Fibroblast of pulmonary artery (primary cell): ENCODE measurements at regions not wholly inside any gene's neighbourhood (a gene's known extent, or its start where the extent isn't known, plus 50 kb on each side); places are given as distances from the start of the nearest gene placed in this dataset.

ENCODE experiments used
- DNase-seq: peaks from one replicate; pipeline ENCODE4 v3.0.0-alpha.2; 2010; ENCODE audit warnings: low read depth
- H3K4me3 ChIP-seq: replicated peaks from 2 replicates; pipeline ENCODE4 v1.5.1; 2011; ENCODE audit warnings: low read depth, mild to moderate bottlenecking, control low read depth, low read length, moderate library complexity
- CTCF ChIP-seq: IDR thresholded peaks from 2 replicates; pipeline ENCODE4 v1.5.1; 2011; ENCODE audit warnings: mild to moderate bottlenecking, control low read depth, low read length, inconsistent platforms; ENCODE audit errors: missing control alignments

GRCh38 chr2:240291337-240292034, 144.0 kb upstream of the GPC1 start:
- no peak for DNase-seq
- no peak overlapping the region for H3K4me3 ChIP-seq
- no peak for TF ChIP-seq CTCF

DNA sequence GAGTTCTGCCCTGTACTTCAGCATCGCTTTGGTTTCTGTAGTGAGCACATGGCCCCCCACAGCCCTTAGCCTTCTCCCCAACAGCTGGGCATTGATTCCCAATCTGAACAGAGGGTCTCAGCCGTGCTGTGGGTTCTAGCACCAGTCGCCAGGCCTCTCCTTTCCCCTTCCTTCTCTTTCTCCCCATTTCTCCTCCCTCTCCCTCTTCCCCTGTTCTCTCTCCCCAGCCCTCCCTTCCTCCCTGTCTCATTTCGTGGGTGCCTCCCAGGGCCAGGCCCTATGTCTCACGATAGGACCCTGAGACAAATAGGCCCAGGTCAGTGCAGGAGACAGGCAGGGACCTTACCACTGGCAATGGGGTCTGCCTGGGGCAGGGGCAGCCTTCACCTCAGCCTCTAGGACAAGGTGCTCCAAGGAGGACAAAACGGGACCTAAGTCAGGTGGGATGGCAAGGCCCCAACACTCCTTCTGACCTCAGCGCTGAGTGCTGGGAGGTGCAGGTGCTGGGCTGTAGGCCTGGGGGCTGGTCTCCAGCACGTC, 143.4 kb upstream of the GPC1 start:
- no peak for DNase-seq
- no peak overlapping the region for H3K4me3 ChIP-seq
- TF ChIP-seq CTCF = no peak

- no peak for DNase-seq
- no peak for TF ChIP-seq CTCF
- H3K4me3 ChIP-seq = no peak overlapping the region
Measured at GRCh38 chr2:240292619-240293525, 142.6 kb upstream of the GPC1 start.

- no peak for TF ChIP-seq CTCF
- no peak overlapping the region for H3K4me3 ChIP-seq
- no peak for DNase-seq
Measured at GRCh38 chr2:240293557-240294461, 141.7 kb upstream of the GPC1 start.

DNA sequence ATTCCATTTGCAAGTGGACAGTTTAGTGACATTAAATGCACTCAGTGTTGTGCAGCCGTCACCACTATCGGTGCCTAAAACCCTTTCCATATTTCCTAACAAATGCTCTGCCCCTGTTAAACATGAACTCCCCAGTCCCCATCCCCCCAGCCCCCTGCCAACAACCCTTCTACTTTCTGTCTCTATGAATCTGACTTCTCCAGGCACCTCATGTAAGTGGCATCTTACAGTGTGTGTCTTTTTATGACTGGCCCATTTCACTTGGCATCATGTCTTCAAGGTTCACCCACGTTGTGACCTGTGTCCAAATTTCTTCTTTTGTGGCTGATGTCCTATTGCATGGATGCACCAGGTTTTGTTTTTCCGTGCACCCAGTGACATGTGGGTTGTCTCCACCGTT, 140.9 kb upstream of the GPC1 start:
- H3K4me3 ChIP-seq = no peak overlapping the region
- TF ChIP-seq CTCF = no peak
- no peak for DNase-seq
